MM.1S (cell line): ENCODE measurements at regions not wholly inside any gene's neighbourhood (a gene's known extent, or its start where the extent isn't known, plus 50 kb on each side); places are given as distances from the start of the nearest gene placed in this dataset.

Experiments used
- CTCF ChIP-seq: fragments of 300-600 bp; sonication (generic); IDR thresholded peaks from 2 replicates; pipeline ENCODE4 v1.5.1; 2016; ENCODE audit warnings: antibody characterized with exemption, low read length, mixed read lengths
- EZH2 ChIP-seq: fragments of 300-600 bp; sonication (generic); optimal IDR thresholded peaks from 2 replicates; pipeline ENCODE3; 2017; ENCODE audit warnings: low read depth, mild to moderate bottlenecking, antibody characterized with exemption, low read length, mixed read lengths
- EZH2phosphoT487 ChIP-seq: fragments of 300-600 bp; sonication (generic); IDR thresholded peaks from 2 replicates; pipeline ENCODE4 v1.6.1; 2018; ENCODE audit warnings: antibody characterized with exemption, low read length

GRCh38 chr5:17879276-17879675 is 245.0 kb downstream of the TAF11L14 start:
- TF ChIP-seq CTCF (no peak), EZH2 (no peak), EZH2phosphoT487 (no peak)
